HEK293T (cell line): ENCODE measurements at regions not wholly inside any gene's neighbourhood (a gene's known extent, or its start where the extent isn't known, plus 50 kb on each side); places are given as distances from the start of the nearest gene placed in this dataset.

ENCODE experiments used
- CTBP1 ChIP-seq: fragments of 450-650 bp; IDR thresholded peaks from 2 replicates; pipeline ENCODE4 v1.6.1; 2016; ENCODE audit warnings: borderline replicate concordance
- FOXA1 ChIP-seq: fragments of 450-650 bp; IDR thresholded peaks from 2 replicates; pipeline ENCODE4 v1.6.1; 2016; ENCODE audit warnings: mild to moderate bottlenecking
- FOXM1 ChIP-seq: fragments of 450-650 bp; IDR thresholded peaks from 2 replicates; pipeline ENCODE4 v1.6.1; 2017; ENCODE audit warnings: mild to moderate bottlenecking, borderline replicate concordance
- L3MBTL2 ChIP-seq: fragments of 450-650 bp; conservative IDR thresholded peaks from 2 replicates; pipeline ENCODE4 v1.6.1; 2016; ENCODE audit warnings: mild to moderate bottlenecking
- LEF1 ChIP-seq: fragments of 450-650 bp; IDR thresholded peaks from 2 replicates; pipeline ENCODE4 v1.6.1; 2017; ENCODE audit warnings: mild to moderate bottlenecking, borderline replicate concordance
- NFRKB ChIP-seq: fragments of 450-650 bp; IDR thresholded peaks from 2 replicates; pipeline ENCODE4 v1.6.1; 2016; ENCODE audit warnings: mild to moderate bottlenecking, moderate library complexity
- SUZ12 ChIP-seq: fragments of 450-650 bp; IDR thresholded peaks from 2 replicates; pipeline ENCODE4 v1.6.1; 2016; ENCODE audit warnings: mild to moderate bottlenecking

- TF ChIP-seq LEF1 = no peak
- TF ChIP-seq L3MBTL2 = no peak
- TF ChIP-seq SUZ12 = no peak
- TF ChIP-seq FOXA1 = no peak
- TF ChIP-seq NFRKB = no peak
- TF ChIP-seq CTBP1 = no peak
- no peak for TF ChIP-seq FOXM1
Observed at GRCh38 chr17:55931446-55931845, 180.6 kb downstream of the PCTP start.
